ENCODE measurements at regions not wholly inside any gene's neighbourhood (a gene's known extent, or its start where the extent isn't known, plus 50 kb on each side); places are given as distances from the start of the nearest gene placed in this dataset.

GRCh38 chr5:18048449-18048848 is 414.2 kb downstream of the TAF11L14 start:
- ChIA-PET POLR2A (ENCODE audit: partially characterized antibody) (no interaction called here), CTCF (ENCODE audit: partially characterized antibody) (interaction anchor here (1.6 kb wide), 1 partner anchor 262 kb away, joined by 4 read pairs; no protein-coding TSS in a partner anchor)
- no peak overlapping the region for H2BK12ac ChIP-seq (ENCODE audit: low read depth, low read length)
- no peak overlapping the region for H3K18ac ChIP-seq (ENCODE audit: extremely low read depth, low read length)
- H3K9me3 ChIP-seq (ENCODE audit: insufficient read depth in 2 of 2, low read depth in 1 of 2, low read length in 1 of 2): no peaks in the 10 kb centered on the region
- H4K5ac ChIP-seq (ENCODE audit: insufficient read length, low read depth, low read length): no peak overlapping the region
- no peaks in the 10 kb centered on the region for H3K4me1 ChIP-seq (replicated peaks in 1 of 4; ENCODE audit: control insufficient read depth in 3 of 4, insufficient read depth in 4 of 4, low read length in 3 of 4)
- no peak overlapping the region for H3K23ac ChIP-seq (ENCODE audit: insufficient read length)
- no peak overlapping the region for H2AFZ ChIP-seq (ENCODE audit: low read length)
- H2BK15ac ChIP-seq (ENCODE audit: low read length): no peak overlapping the region
- H3K56ac ChIP-seq (replicated peaks; ENCODE audit: insufficient read length, low read depth, low read length): no peak overlapping the region
- no peak overlapping the region for H2BK20ac ChIP-seq (ENCODE audit: low read length)
- no peak overlapping the region for H2BK120ac ChIP-seq (replicated peaks; ENCODE audit: low read depth, low read length)
- no peak overlapping the region for H2AK5ac ChIP-seq (ENCODE audit: low read depth, low read length)
- no peak overlapping the region for H2BK5ac ChIP-seq (ENCODE audit: low read depth, low read length)
- H4K8ac ChIP-seq (ENCODE audit: extremely low read depth, insufficient read depth, low read length): no peak overlapping the region
- no peaks in the 10 kb centered on the region for H3K79me1 ChIP-seq (ENCODE audit: low read depth, low read length)
- H3K4me3 ChIP-seq (ENCODE audit: extremely low read depth in 1 of 4, insufficient read depth in 2 of 4, low read depth in 3 of 4, low read length in 4 of 4): no peak overlapping the region
- no peak overlapping the region for H4K91ac ChIP-seq (replicated peaks; ENCODE audit: insufficient read length, low read length)
- no peak overlapping the region for H3K9ac ChIP-seq (replicated peaks in 1 of 4; ENCODE audit: extremely low read depth in 1 of 4, low read depth in 3 of 4, low read length in 3 of 4)
- no peak overlapping the region for H3K4ac ChIP-seq (replicated peaks; ENCODE audit: insufficient read length, low read depth, low read length)
- WGBS, 2 experiments (ENCODE audit: extremely low coverage in 1 of 2, insufficient coverage in 1 of 2, insufficient read length in 1 of 2, insufficient replicate concordance in 2 of 2, low coverage in 1 of 2, low lambda C conversion rate in 2 of 2, missing lambda C conversion rate in 1 of 2): 62% methylated on average over 2 of the region's 2 CpGs; no CpG with 5 or more reads in 1 of the 2 experiments
- H3K23me2 ChIP-seq (ENCODE audit: low read depth, low read length): no peaks in the 10 kb centered on the region
- H3K4me2 ChIP-seq (ENCODE audit: insufficient read depth in 1 of 2, low read depth in 2 of 2, low read length in 2 of 2): no peak overlapping the region
- FAIRE-seq: no peak
- H3K27me3 ChIP-seq (replicated peaks in 1 of 4; ENCODE audit: control insufficient read depth in 3 of 4, extremely low read depth in 1 of 4, insufficient read depth in 3 of 4, low read length in 3 of 4): no peaks in the 10 kb centered on the region
- no peak overlapping the region for H3K14ac ChIP-seq (ENCODE audit: insufficient read length)
- DNase-seq (ENCODE audit: low read depth in 1 of 2, low spot score in 2 of 2): no peak
- H3K79me2 ChIP-seq (ENCODE audit: control insufficient read depth in 1 of 2, insufficient read depth in 2 of 2, low read length in 2 of 2): no peaks in the 10 kb centered on the region
- no peaks in the 10 kb centered on the region for H3K36me3 ChIP-seq (ENCODE audit: control insufficient read depth in 2 of 4, insufficient read depth in 4 of 4, low read length in 3 of 4)
- no peak overlapping the region for H3K27ac ChIP-seq (ENCODE audit: low read depth, low read length)
- no peaks in the 10 kb centered on the region for H4K20me1 ChIP-seq (replicated peaks in 1 of 2; ENCODE audit: control insufficient read depth in 1 of 2, insufficient read depth in 2 of 2, low read length in 2 of 2)
- TF ChIP-seq HDAC2 (IDR thresholded peaks at IDR 0.05; ENCODE audit: borderline replicate concordance in 1 of 2, low read depth in 2 of 2, low read length in 2 of 2) (no peak), CHD2 (IDR thresholded peaks at IDR 0.05; ENCODE audit: low read length) (no peak), EZH2 (IDR thresholded peaks at IDR 0.05; ENCODE audit: low read depth, low read length, severe bottlenecking) (no peak), PHF8 (conservative IDR thresholded peaks at IDR 0.05; ENCODE audit: low read depth, low read length) (no peak), BACH1 (IDR thresholded peaks at IDR 0.05; ENCODE audit: low read length) (no peak), RAD21 (IDR thresholded peaks at IDR 0.05 in 1 of 2, conservative IDR thresholded peaks at IDR 0.05 in 1 of 2; ENCODE audit: low read depth in 2 of 2, low read length in 2 of 2) (no peak), BCL11A (IDR thresholded peaks at IDR 0.05; ENCODE audit: low read depth in 2 of 2, low read length in 2 of 2) (no peak), RBBP5 (IDR thresholded peaks at IDR 0.05; ENCODE audit: borderline replicate concordance, low read depth, low read length) (no peak), TAF7 (optimal IDR thresholded peaks at IDR 0.05; ENCODE audit: borderline replicate concordance, low read depth, low read length) (no peak), SP4 (IDR thresholded peaks at IDR 0.05; ENCODE audit: low read length) (no peak), SIX5 (IDR thresholded peaks at IDR 0.05; ENCODE audit: low read depth, low read length) (no peak), CTCF (IDR thresholded peaks at IDR 0.05; ENCODE audit: control extremely low read depth in 1 of 3, insufficient read depth in 1 of 3, low read depth in 1 of 3, low read length in 3 of 3) (no peak)

Data from H1 (cell line).